Colonic mucosa (tissue), 4 donors: ENCODE measurements at regions not wholly inside any gene's neighbourhood (a gene's known extent, or its start where the extent isn't known, plus 50 kb on each side); places are given as distances from the start of the nearest gene placed in this dataset.

Experiments used
- DNase-seq: peaks from one replicate; pipeline ENCODE4 v3.0.0-alpha.2; 2020
- H3K27ac ChIP-seq: fragments of 200-600 bp; one replicate; pipeline ENCODE4 v1.8.0; 2021
- H3K27me3 ChIP-seq: fragments of 200-600 bp; one replicate; pipeline ENCODE4 v1.8.0; 2021
- H3K36me3 ChIP-seq: fragments of 200-600 bp; one replicate; pipeline ENCODE4 v1.8.0; 2021
- H3K4me1 ChIP-seq: fragments of 200-600 bp; one replicate; pipeline ENCODE4 v1.8.0; 2021; ENCODE audit warnings: mild to moderate bottlenecking
- H3K4me3 ChIP-seq: fragments of 200-600 bp; one replicate; pipeline ENCODE4 v1.8.0; 2021
- H3K9ac ChIP-seq, 2 donors: one replicate each; pipeline ENCODE4 v1.7.0; 2013; ENCODE audit warnings: control low read depth in 2 of 2, low read depth in 2 of 2, low read length in 2 of 2
- H3K9me3 ChIP-seq: fragments of 200-600 bp; one replicate; pipeline ENCODE4 v1.8.0; 2021
- CTCF ChIP-seq: fragments of 200-600 bp; IDR thresholded peaks from one replicate; pipeline ENCODE4 v1.8.0; 2022; ENCODE audit warnings: antibody characterized with exemption, mild to moderate bottlenecking
- intact Hi-C: fragments of 100-400 bp; cut with DNase I; formaldehyde crosslinking; loops from one replicate; pipeline ENCODE4 v1.14.1; 2022
- donor health status: healthy.
- donor health status: DM: no; HTN: no; CAD: no.
- donor health status: DM: no; HTN: no; CAD: no.

- Histone ChIP-seq H3K4me1 (no peaks in the 10 kb centered on the region), H3K27ac (no peak overlapping the region)
Measured at GRCh38 chrX:42988700-42989099, 210.7 kb upstream of the PPP1R2C start.

GRCh38 chrX:42992199-42992943 lies 214.4 kb upstream of the PPP1R2C start:
- Histone ChIP-seq H3K4me3 (no peak overlapping the region), H3K9me3 (no peaks in the 10 kb centered on the region), H3K27me3 (peaks cover 4% of the 10 kb centered on the region), H3K9ac (no peak overlapping the region), H3K4me1 (no peaks in the 10 kb centered on the region), H3K27ac (no peak overlapping the region), H3K36me3 (no peaks in the 10 kb centered on the region)
- intact Hi-C loops = no loop called here
- DNase-seq = no peak
- TF ChIP-seq CTCF = no peak

More at GRCh38 chrX:42988700-42989099, 210.7 kb upstream of the PPP1R2C start:
- no peak for DNase-seq
- H3K36me3 ChIP-seq = no peaks in the 10 kb centered on the region
- no peak overlapping the region for H3K9ac ChIP-seq
- intact Hi-C loops = no loop called here
- peaks cover 4% of the 10 kb centered on the region for H3K27me3 ChIP-seq
- no peaks in the 10 kb centered on the region for H3K9me3 ChIP-seq
- TF ChIP-seq CTCF = no peak
- no peak overlapping the region for H3K4me3 ChIP-seq

GRCh38 chrX:42996861-42997260 lies 218.9 kb upstream of the PPP1R2C start:
- Histone ChIP-seq H3K27me3 (no peaks in the 10 kb centered on the region), H3K9ac (no peak overlapping the region), H3K27ac (no peak overlapping the region), H3K36me3 (no peaks in the 10 kb centered on the region), H3K4me3 (no peak overlapping the region), H3K4me1 (no peaks in the 10 kb centered on the region), H3K9me3 (no peaks in the 10 kb centered on the region)
- TF ChIP-seq CTCF = no peak
- intact Hi-C loops = no loop called here
- DNase-seq = no peak

- no peak for DNase-seq
- Histone ChIP-seq H3K4me3 (no peak overlapping the region), H3K9me3 (no peaks in the 10 kb centered on the region), H3K27ac (no peak overlapping the region), H3K27me3 (no peaks in the 10 kb centered on the region), H3K9ac (no peak overlapping the region), H3K36me3 (no peaks in the 10 kb centered on the region), H3K4me1 (no peaks in the 10 kb centered on the region)
- TF ChIP-seq CTCF = no peak
- intact Hi-C loops = no loop called here
Measured at GRCh38 chrX:43000121-43000520, 222.2 kb upstream of the PPP1R2C start.

- H3K4me3 ChIP-seq = no peak overlapping the region
- no peaks in the 10 kb centered on the region for H3K36me3 ChIP-seq
- H3K9ac ChIP-seq = no peak overlapping the region
- intact Hi-C loops = no loop called here
- DNase-seq = no peak
- no peaks in the 10 kb centered on the region for H3K27me3 ChIP-seq
- H3K4me1 ChIP-seq = no peaks in the 10 kb centered on the region
- no peak overlapping the region for H3K27ac ChIP-seq
- no peaks in the 10 kb centered on the region for H3K9me3 ChIP-seq
- TF ChIP-seq CTCF = no peak
Measured at GRCh38 chrX:43002526-43003203, 224.7 kb upstream of the PPP1R2C start.
